Mesendoderm (in vitro differentiated cells): ENCODE measurements at regions not wholly inside any gene's neighbourhood (a gene's known extent, or its start where the extent isn't known, plus 50 kb on each side); places are given as distances from the start of the nearest gene placed in this dataset.
"Not testable (repeated sequence)": the region's sequence is repeated elsewhere in the genome, so short reads cannot be mapped to it uniquely, and the experiment has no call there.

Experiments
- DNase-seq: peaks from one replicate; pipeline ENCODE4 v3.0.0; 2013
- H2AK5ac ChIP-seq: 2 replicates; pipeline ENCODE4 v1.6.1; 2013; ENCODE audit warnings: low read length, inconsistent platforms
- H2BK120ac ChIP-seq: 2 replicates; pipeline ENCODE4 v1.6.1; 2013; ENCODE audit warnings: low read depth, mild to moderate bottlenecking, low read length, moderate library complexity, mixed read lengths
- H2BK15ac ChIP-seq: replicated peaks from 2 replicates; pipeline ENCODE4 v1.6.1; 2013; ENCODE audit warnings: low read depth, mild to moderate bottlenecking, moderate library complexity
- H2BK5ac ChIP-seq: 2 replicates; pipeline ENCODE4 v1.6.1; 2013; ENCODE audit warnings: low read length, inconsistent platforms
- H3K18ac ChIP-seq: 2 replicates; pipeline ENCODE4 v1.6.1; 2013; ENCODE audit warnings: mild to moderate bottlenecking, low read length, mixed read lengths
- H3K23ac ChIP-seq: one replicate; pipeline ENCODE4 v1.6.1; 2013; ENCODE audit warnings: low read length
- H3K27ac ChIP-seq: 2 replicates; pipeline ENCODE4 v1.5.1; 2013; ENCODE audit warnings: low read depth, mild to moderate bottlenecking, inconsistent platforms, low read length, moderate library complexity
- H3K27me3 ChIP-seq: 2 replicates; pipeline ENCODE4 v1.6.1; 2013; ENCODE audit warnings: low read length, control low read depth, mild to moderate bottlenecking, inconsistent platforms; ENCODE audit not compliant: insufficient read depth, poor library complexity
- H3K36me3 ChIP-seq: 2 replicates; pipeline ENCODE4 v1.6.1; 2013; ENCODE audit warnings: low read length, inconsistent platforms; ENCODE audit not compliant: control insufficient read depth, insufficient read depth
- H3K4ac ChIP-seq: one replicate; pipeline ENCODE4 v1.6.1; 2013; ENCODE audit warnings: low read depth, mild to moderate bottlenecking, low read length, moderate library complexity
- H3K4me1 ChIP-seq: 2 replicates; pipeline ENCODE4 v1.6.1; 2013; ENCODE audit warnings: low read depth, low read length, inconsistent platforms; ENCODE audit not compliant: control insufficient read depth
- H3K4me2 ChIP-seq: 2 replicates; pipeline ENCODE4 v1.6.1; 2013; ENCODE audit warnings: low read length
- H3K4me3 ChIP-seq: 2 replicates; pipeline ENCODE4 v1.5.1; 2013; ENCODE audit warnings: mild to moderate bottlenecking, low read length
- H3K56ac ChIP-seq: one replicate; pipeline ENCODE4 v1.6.1; 2013; ENCODE audit warnings: low read length
- H3K79me1 ChIP-seq: 2 replicates; pipeline ENCODE4 v1.6.1; 2013; ENCODE audit warnings: low read length, inconsistent platforms
- H3K79me2 ChIP-seq: 2 replicates; pipeline ENCODE4 v1.6.1; 2013; ENCODE audit warnings: mild to moderate bottlenecking, low read length; ENCODE audit not compliant: control insufficient read depth, insufficient read depth
- H3K9ac ChIP-seq: 2 replicates; pipeline ENCODE4 v1.6.1; 2013; ENCODE audit warnings: low read length, inconsistent platforms
- H4K5ac ChIP-seq: one replicate; pipeline ENCODE4 v1.6.1; 2013; ENCODE audit warnings: low read length
- H4K8ac ChIP-seq: one replicate; pipeline ENCODE4 v1.6.1; 2013; ENCODE audit warnings: low read depth, mild to moderate bottlenecking, control low read depth, low read length, moderate library complexity
- WGBS: extraction: QIAGEN DNeasy Blood & Tissue Kit; methylation state at CpG from one replicate; pipeline ENCODE4 v1.1.7; 2013; ENCODE audit warnings: low lambda C conversion rate, missing lambda C conversion rate; ENCODE audit not compliant: insufficient coverage; ENCODE audit errors: extremely low coverage; 5-methylcytosine and 5-hydroxymethylcytosine counted together

DNA sequence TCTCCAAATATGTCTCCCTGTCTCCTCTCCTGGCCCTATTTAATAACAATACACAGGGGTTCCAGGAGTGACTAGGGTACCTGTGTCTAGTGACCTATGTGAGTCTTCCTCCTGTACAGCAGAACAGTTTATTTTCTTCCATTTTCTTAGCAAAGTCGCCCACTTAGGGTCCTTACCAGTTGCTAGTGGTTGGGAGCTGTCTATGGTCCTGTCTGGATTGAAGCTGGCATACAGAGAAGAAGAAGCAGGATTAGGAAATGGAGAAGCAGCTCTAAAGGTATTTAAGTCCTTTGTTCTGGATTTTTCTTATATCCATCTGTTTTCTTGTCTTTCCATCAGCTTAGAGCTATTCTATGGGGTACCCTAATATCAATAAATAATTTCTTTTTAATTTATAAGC lies 587.1 kb upstream of the CPEB2 start:
- no peak overlapping the region for H3K56ac ChIP-seq
- no peaks in the 10 kb centered on the region for H3K79me1 ChIP-seq
- no peak overlapping the region for H3K9ac ChIP-seq
- H2BK15ac ChIP-seq: no peak overlapping the region
- DNase-seq: peak; percentile 58
- H3K79me2 ChIP-seq: no peaks in the 10 kb centered on the region
- no peak overlapping the region for H4K5ac ChIP-seq
- no peak overlapping the region for H3K4ac ChIP-seq
- no peak overlapping the region for H3K23ac ChIP-seq
- H3K4me1 ChIP-seq: no peaks in the 10 kb centered on the region
- H4K8ac ChIP-seq: no peak overlapping the region
- no peak overlapping the region for H3K18ac ChIP-seq
- no peaks in the 10 kb centered on the region for H3K36me3 ChIP-seq
- no peak overlapping the region for H3K4me2 ChIP-seq
- no peak overlapping the region for H2BK5ac ChIP-seq
- WGBS: no CpG with 5 or more reads among the region's 1 CpG
- H2AK5ac ChIP-seq: no peak overlapping the region
- no peak overlapping the region for H3K27ac ChIP-seq
- no peak overlapping the region for H3K4me3 ChIP-seq
- H3K27me3 ChIP-seq: no peaks in the 10 kb centered on the region
- H2BK120ac ChIP-seq: no peak overlapping the region

DNA sequence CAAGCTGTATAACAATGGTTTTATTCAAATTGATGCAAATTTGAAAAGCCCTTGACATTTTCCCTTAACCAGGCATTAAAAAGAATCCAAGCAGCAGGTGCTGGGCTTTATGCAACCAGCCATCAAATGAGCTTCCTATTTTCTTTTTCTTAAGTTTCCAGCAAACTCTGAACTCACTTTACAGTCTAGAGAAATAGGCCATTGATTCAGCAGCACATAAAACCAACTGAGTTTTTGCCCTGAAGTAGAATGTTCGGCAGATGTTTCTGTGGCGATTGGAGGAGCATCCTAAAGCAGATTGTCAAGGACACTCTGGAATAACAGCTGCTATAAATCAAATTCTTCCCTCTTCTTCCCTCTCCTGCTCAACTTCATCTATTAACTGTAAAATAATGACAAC lies 582.8 kb upstream of the CPEB2 start:
- Histone ChIP-seq H4K8ac (no peak overlapping the region), H2BK15ac (no peak overlapping the region), H2AK5ac (no peak overlapping the region), H2BK5ac (no peak overlapping the region), H3K9ac (no peak overlapping the region), H3K79me2 (no peaks in the 10 kb centered on the region), H3K4me2 (no peak overlapping the region), H3K36me3 (no peaks in the 10 kb centered on the region), H2BK120ac (no peak overlapping the region), H3K23ac (no peak overlapping the region), H3K18ac (no peak overlapping the region), H3K27me3 (no peaks in the 10 kb centered on the region), H4K5ac (no peak overlapping the region), H3K56ac (no peak overlapping the region), H3K27ac (no peak overlapping the region), H3K4ac (no peak overlapping the region), H3K4me3 (no peak overlapping the region), H3K79me1 (no peaks in the 10 kb centered on the region), H3K4me1 (no peaks in the 10 kb centered on the region)
- WGBS: no CpG with 5 or more reads among the region's 2 CpGs
- DNase-seq: no peak

DNA sequence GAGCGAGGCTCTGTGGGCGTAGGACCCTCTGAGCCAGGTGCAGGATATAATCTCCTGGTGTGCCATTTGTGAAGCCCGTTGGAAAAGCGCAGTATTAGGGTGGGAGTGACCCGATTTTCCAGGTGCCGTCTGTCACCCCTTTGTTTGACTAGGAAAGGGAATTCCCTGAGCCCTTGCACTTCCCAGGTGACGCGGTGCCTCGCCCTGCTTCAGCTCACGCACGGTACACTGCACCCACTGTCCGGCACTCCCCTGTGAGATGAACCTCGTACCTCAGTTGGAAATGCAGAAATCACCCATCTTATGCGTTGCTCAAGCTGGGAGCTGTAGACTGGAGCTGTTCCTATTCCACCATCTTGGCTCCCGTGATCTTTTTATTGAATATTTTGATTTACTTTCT lies 576.0 kb upstream of the CPEB2 start:
- H3K23ac ChIP-seq, H3K4me3 ChIP-seq, H3K36me3 ChIP-seq, H3K27me3 ChIP-seq, H3K79me1 ChIP-seq, H2BK15ac ChIP-seq, H4K8ac ChIP-seq, H3K4me2 ChIP-seq, H3K4me1 ChIP-seq, DNase-seq, H3K4ac ChIP-seq, H3K18ac ChIP-seq, H2BK120ac ChIP-seq, H3K79me2 ChIP-seq, H3K56ac ChIP-seq, H2BK5ac ChIP-seq, H4K5ac ChIP-seq, H3K9ac ChIP-seq, H2AK5ac ChIP-seq, H3K27ac ChIP-seq: not testable (repeated sequence)
- no CpG with 5 or more reads among the region's 15 CpGs for WGBS

- no peak overlapping the region for H3K56ac ChIP-seq
- WGBS: no CpG with 5 or more reads among the region's 2 CpGs
Measured at GRCh38 chr4:14428125-14428524, 574.2 kb upstream of the CPEB2 start.

DNA sequence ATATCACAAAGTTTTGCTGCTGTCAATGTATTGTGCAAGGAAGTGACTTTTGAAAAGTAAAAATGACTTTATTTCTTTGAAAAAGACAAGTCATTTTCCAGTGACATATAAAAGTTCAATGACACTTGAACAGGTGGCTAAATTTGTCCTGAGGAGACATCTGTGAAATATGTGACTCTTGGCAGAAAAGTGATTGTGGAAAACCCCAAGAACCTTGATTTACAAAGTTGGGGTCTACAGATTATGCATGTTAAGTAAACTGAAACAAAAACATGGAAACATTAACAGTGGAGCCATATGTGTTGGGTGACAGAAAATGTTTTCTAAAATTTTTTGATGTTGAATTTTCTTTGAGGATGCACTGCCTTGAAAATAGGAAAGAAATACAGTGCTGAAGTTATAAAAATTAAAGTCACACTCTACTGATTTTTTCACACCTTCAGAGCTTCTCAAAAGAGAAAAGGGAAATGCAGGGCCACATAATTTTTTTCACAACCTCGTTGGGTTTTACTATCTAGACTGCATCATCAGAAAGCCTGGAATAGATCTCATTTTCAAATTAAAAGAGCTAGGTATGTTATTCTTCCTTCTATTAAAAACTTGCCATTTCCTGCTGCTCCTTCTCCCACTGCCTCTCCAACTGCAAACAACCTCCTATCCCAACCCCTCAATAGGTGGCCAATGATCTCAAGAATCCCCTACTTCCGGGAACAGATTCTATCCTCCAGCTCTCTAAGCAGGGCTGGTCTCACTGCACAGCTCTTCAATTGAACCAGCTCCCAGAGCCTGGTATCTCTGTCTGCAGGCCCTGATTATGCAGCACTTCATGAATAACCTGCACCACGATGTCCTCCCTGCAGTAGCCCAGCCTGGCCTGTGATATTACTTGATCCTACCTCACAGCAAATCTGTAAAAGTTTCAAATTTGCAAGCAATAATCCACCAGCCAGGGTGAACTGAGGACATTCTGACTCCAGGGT lies 570.8 kb upstream of the CPEB2 start:
- no peak overlapping the region for H2BK15ac ChIP-seq
- H3K23ac ChIP-seq: no peak overlapping the region
- H3K79me1 ChIP-seq: no peaks in the 10 kb centered on the region
- no peak overlapping the region for H3K4me3 ChIP-seq
- H2AK5ac ChIP-seq: no peak overlapping the region
- H2BK120ac ChIP-seq: no peak overlapping the region
- no peaks in the 10 kb centered on the region for H3K4me1 ChIP-seq
- no peak overlapping the region for H3K9ac ChIP-seq
- no peaks in the 10 kb centered on the region for H3K36me3 ChIP-seq
- H2BK5ac ChIP-seq: no peak overlapping the region
- H4K8ac ChIP-seq: no peak overlapping the region
- no peaks in the 10 kb centered on the region for H3K79me2 ChIP-seq
- WGBS: no CpG with 5 or more reads among the region's 3 CpGs
- H3K4me2 ChIP-seq: no peak overlapping the region
- H3K18ac ChIP-seq: no peak overlapping the region
- no peak overlapping the region for H3K4ac ChIP-seq
- no peaks in the 10 kb centered on the region for H3K27me3 ChIP-seq
- no peak for DNase-seq
- H4K5ac ChIP-seq: no peak overlapping the region
- H3K56ac ChIP-seq: no peak overlapping the region
- no peak overlapping the region for H3K27ac ChIP-seq

More at GRCh38 chr4:14428125-14428524, 574.2 kb upstream of the CPEB2 start:
- no peak overlapping the region for H3K4me3 ChIP-seq
- H4K8ac ChIP-seq: no peak overlapping the region
- no peak overlapping the region for H3K4me2 ChIP-seq
- H3K4ac ChIP-seq: no peak overlapping the region
- H3K18ac ChIP-seq: no peak overlapping the region
- no peak overlapping the region for H2BK15ac ChIP-seq
- H3K23ac ChIP-seq: no peak overlapping the region
- no peak for DNase-seq
- no peak overlapping the region for H3K9ac ChIP-seq
- no peaks in the 10 kb centered on the region for H3K27me3 ChIP-seq
- no peaks in the 10 kb centered on the region for H3K79me1 ChIP-seq
- H2AK5ac ChIP-seq: no peak overlapping the region
- no peak overlapping the region for H4K5ac ChIP-seq
- no peaks in the 10 kb centered on the region for H3K79me2 ChIP-seq
- H2BK5ac ChIP-seq: no peak overlapping the region
- no peaks in the 10 kb centered on the region for H3K36me3 ChIP-seq
- H2BK120ac ChIP-seq: no peak overlapping the region
- no peaks in the 10 kb centered on the region for H3K4me1 ChIP-seq
- H3K27ac ChIP-seq: no peak overlapping the region
